ENCODE measurements at regions not wholly inside any gene's neighbourhood (a gene's known extent, or its start where the extent isn't known, plus 50 kb on each side); places are given as distances from the start of the nearest gene placed in this dataset.

DNA sequence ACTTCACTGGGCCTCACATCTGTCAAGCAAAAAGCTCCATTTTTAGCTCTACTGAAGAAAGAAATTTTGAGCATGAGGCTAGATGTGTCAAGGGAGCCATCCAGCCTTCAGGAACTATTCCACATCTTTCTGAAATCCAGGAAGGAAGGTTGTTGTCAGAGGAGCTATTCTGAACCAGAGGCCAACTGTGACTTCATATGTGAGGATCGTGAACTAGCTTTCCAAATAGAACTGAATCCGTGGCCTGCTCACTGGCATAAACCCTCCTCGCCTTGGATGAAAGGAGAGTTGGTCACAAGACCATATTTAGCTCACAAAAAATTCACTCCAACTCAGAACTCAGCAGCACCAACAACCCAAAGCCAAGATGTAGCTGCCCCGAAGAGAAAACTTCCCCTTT, 195.8 kb downstream of the FOXO1 start:
- ChIA-PET CTCF (ENCODE audit: unreplicated experiment) (interaction anchor here (1.0 kb wide), 1 partner anchor 12 kb away, joined by 4 read pairs; no protein-coding TSS in a partner anchor), POLR2A (interaction anchor here (1.1 to 1.8 kb wide), 5 partner anchors 11 to 121 kb away, joined by 4 to 7 read pairs (median 5); no protein-coding TSS in a partner anchor)
- H3K4me1 ChIP-seq (ENCODE audit: insufficient read depth, low read length, poor library complexity, severe bottlenecking): peaks cover 22% of the 10 kb centered on the region
- no peak for TF ChIP-seq EZH2phosphoT487 (IDR thresholded peaks at IDR 0.05; ENCODE audit: borderline replicate concordance, low read depth, low read length)
- TF ChIP-seq, protein P1, sequence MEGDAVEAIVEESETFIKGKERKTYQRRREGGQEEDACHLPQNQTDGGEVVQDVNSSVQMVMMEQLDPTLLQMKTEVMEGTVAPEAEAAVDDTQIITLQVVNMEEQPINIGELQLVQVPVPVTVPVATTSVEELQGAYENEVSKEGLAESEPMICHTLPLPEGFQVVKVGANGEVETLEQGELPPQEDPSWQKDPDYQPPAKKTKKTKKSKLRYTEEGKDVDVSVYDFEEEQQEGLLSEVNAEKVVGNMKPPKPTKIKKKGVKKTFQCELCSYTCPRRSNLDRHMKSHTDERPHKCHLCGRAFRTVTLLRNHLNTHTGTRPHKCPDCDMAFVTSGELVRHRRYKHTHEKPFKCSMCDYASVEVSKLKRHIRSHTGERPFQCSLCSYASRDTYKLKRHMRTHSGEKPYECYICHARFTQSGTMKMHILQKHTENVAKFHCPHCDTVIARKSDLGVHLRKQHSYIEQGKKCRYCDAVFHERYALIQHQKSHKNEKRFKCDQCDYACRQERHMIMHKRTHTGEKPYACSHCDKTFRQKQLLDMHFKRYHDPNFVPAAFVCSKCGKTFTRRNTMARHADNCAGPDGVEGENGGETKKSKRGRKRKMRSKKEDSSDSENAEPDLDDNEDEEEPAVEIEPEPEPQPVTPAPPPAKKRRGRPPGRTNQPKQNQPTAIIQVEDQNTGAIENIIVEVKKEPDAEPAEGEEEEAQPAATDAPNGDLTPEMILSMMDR (conservative IDR thresholded peaks at IDR 0.05; ENCODE audit: low read length): no peak
- no TSS peak for BruUV-seq (replicated peaks)
- H3K4me3 ChIP-seq (ENCODE audit: low read depth, low read length, poor library complexity, severe bottlenecking): no peak overlapping the region
- H3K9me3 ChIP-seq (ENCODE audit: low read length): no peaks in the 10 kb centered on the region
- H3K4me2 ChIP-seq (ENCODE audit: low read length): no peak overlapping the region
- H4K20me1 ChIP-seq (ENCODE audit: insufficient read depth, low read length): no peaks in the 10 kb centered on the region
- H2AFZ ChIP-seq (ENCODE audit: low read length): no peak overlapping the region
- no peak for DNase-seq (ENCODE audit: low spot score)
- H3K27ac ChIP-seq (ENCODE audit: low read depth, low read length, poor library complexity, severe bottlenecking): no peak overlapping the region
- intact Hi-C loops (cut with micrococcal nuclease; ENCODE audit: unreplicated experiment): no loop called here
- H3K36me3 ChIP-seq (ENCODE audit: insufficient read depth, low read length): no peaks in the 10 kb centered on the region; the same call in 1 of the 2 replicates
- H3K9me2 ChIP-seq (ENCODE audit: insufficient read depth, low read length): no peaks in the 10 kb centered on the region
- no peaks in the 10 kb centered on the region for H3K79me2 ChIP-seq (ENCODE audit: insufficient read depth, low read depth, low read length)

DNA sequence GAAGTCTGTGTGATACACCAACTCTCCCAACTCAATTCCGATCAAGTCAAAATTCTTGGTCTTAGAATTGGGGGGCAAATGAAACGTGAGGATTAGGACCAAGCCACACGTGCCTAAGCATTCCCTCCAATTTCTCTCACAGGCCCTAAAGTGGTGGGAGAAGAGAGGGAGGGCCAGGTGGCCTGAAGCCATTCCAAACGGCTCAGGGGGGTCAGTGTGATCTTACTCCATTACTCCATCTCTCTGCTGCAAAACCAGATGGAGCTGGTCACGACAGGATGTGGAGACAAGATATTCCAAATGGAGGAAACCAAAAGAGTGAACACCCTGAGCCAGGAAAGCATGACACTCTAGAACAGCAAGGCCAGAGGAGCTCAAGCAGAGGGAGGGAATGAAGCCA, 195.4 kb downstream of the FOXO1 start:
- Histone ChIP-seq H3K4me1 (ENCODE audit: insufficient read depth, low read length, poor library complexity, severe bottlenecking) (peaks cover 23% of the 10 kb centered on the region), H3K4me2 (ENCODE audit: low read length) (no peak overlapping the region), H4K20me1 (ENCODE audit: insufficient read depth, low read length) (no peaks in the 10 kb centered on the region), H2AFZ (ENCODE audit: low read length) (no peak overlapping the region), H3K4me3 (ENCODE audit: low read depth, low read length, poor library complexity, severe bottlenecking) (no peak overlapping the region), H3K79me2 (ENCODE audit: insufficient read depth, low read depth, low read length) (no peaks in the 10 kb centered on the region), H3K9me2 (ENCODE audit: insufficient read depth, low read length) (no peaks in the 10 kb centered on the region), H3K27ac (ENCODE audit: low read depth, low read length, poor library complexity, severe bottlenecking) (no peak overlapping the region), H3K36me3 (ENCODE audit: insufficient read depth, low read length) (no peaks in the 10 kb centered on the region; the same call in 1 of the 2 replicates), H3K9me3 (ENCODE audit: low read length) (no peaks in the 10 kb centered on the region)
- ChIA-PET POLR2A (interaction anchor here (1.1 to 1.8 kb wide), 5 partner anchors 10 to 63 kb away, joined by 3 to 7 read pairs (median 5); no protein-coding TSS in a partner anchor), CTCF (ENCODE audit: unreplicated experiment) (no interaction called here)
- no TSS peak for BruUV-seq (replicated peaks)
- no peak for DNase-seq (ENCODE audit: low spot score)
- intact Hi-C loops (cut with micrococcal nuclease; ENCODE audit: unreplicated experiment): no loop called here
- no peak for TF ChIP-seq EZH2phosphoT487 (IDR thresholded peaks at IDR 0.05; ENCODE audit: borderline replicate concordance, low read depth, low read length)
- TF ChIP-seq, protein P1 (conservative IDR thresholded peaks at IDR 0.05; ENCODE audit: low read length): no peak

DNA sequence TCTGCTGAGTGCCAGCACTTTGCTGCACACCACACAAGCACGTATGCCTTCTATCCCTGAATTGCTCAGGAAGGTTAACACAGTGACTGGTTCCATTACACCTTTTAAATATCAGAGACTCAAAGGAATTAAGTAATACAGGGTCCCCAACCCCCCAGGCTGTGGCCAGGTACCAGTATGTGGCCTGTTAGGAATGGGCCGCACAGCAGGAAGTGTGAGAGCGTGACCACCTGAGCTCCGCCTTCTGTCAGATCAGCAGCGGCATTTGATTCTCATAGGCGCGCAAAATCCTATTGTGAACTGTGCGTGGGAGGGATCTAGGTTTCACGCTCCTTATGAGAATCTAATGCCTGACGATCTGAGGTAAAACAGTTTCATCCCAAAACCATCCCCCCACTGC, 194.5 kb downstream of the FOXO1 start:
- no peak for TF ChIP-seq EZH2phosphoT487 (IDR thresholded peaks at IDR 0.05; ENCODE audit: borderline replicate concordance, low read depth, low read length)
- TF ChIP-seq, protein P1 (conservative IDR thresholded peaks at IDR 0.05; ENCODE audit: low read length): no peak
- Histone ChIP-seq H3K4me1 (ENCODE audit: insufficient read depth, low read length, poor library complexity, severe bottlenecking) (peaks cover 31% of the 10 kb centered on the region), H4K20me1 (ENCODE audit: insufficient read depth, low read length) (no peaks in the 10 kb centered on the region), H3K4me2 (ENCODE audit: low read length) (no peak overlapping the region), H3K36me3 (ENCODE audit: insufficient read depth, low read length) (no peaks in the 10 kb centered on the region; the same call in 1 of the 2 replicates), H3K79me2 (ENCODE audit: insufficient read depth, low read depth, low read length) (peaks cover 3% of the 10 kb centered on the region; the same call in 1 of the 2 replicates), H2AFZ (ENCODE audit: low read length) (no peak overlapping the region), H3K9me3 (ENCODE audit: low read length) (no peaks in the 10 kb centered on the region), H3K27ac (ENCODE audit: low read depth, low read length, poor library complexity, severe bottlenecking) (no peak overlapping the region), H3K4me3 (ENCODE audit: low read depth, low read length, poor library complexity, severe bottlenecking) (no peak overlapping the region), H3K9me2 (ENCODE audit: insufficient read depth, low read length) (no peaks in the 10 kb centered on the region)
- DNase-seq (ENCODE audit: low spot score): no peak
- intact Hi-C loops (cut with micrococcal nuclease; ENCODE audit: unreplicated experiment): no loop called here
- no TSS peak for BruUV-seq (replicated peaks)
- POLR2A ChIA-PET: interaction anchor here (1.2 to 1.3 kb wide), 2 partner anchors 9 to 12 kb away, joined by 3 to 6 read pairs; no protein-coding TSS in a partner anchor
- CTCF ChIA-PET (ENCODE audit: unreplicated experiment): no interaction called here
